A549 (cell line): ENCODE measurements at regions not wholly inside any gene's neighbourhood (a gene's known extent, or its start where the extent isn't known, plus 50 kb on each side); places are given as distances from the start of the nearest gene placed in this dataset.

ENCODE experiments used
- ATAC-seq, 2 experiments: fragments of 200-7000 bp in 1 of 2; fragments of >200 bp in 1 of 2; cut with Nextera tagmentation in 1 of 2; cut with Tn5 transposase in 1 of 2; 3 replicates each; pipeline versions ENCODE4 v1.8.0 to v1.9.1; 2018 to 2020; ENCODE audit warnings: mild to moderate bottlenecking in 1 of 2, moderate library complexity in 1 of 2
- CTCF ChIA-PET: fragments of 300-600 bp; sonication (Branson Sonifier 250); formaldehyde crosslinking; extraction: SDS; loops from one replicate; lab custom pipeline; 2021; ENCODE audit warnings: antibody characterized with exemption, inconsistent platforms; lab: Yijun Ruan, JAX
- POLR2A ChIA-PET: fragments of 350-600 bp; formaldehyde crosslinking; extraction: SDS; loops from one replicate; lab custom pipeline; 2021; ENCODE audit warnings: antibody characterized with exemption, inconsistent platforms; lab: Yijun Ruan, JAX
- DNase-seq, 2 experiments: peaks; one replicate each; pipeline versions ENCODE4 v3.0.0 to v3.0.0-alpha.2; 2011 to 2016; ENCODE audit warnings: low read depth in 1 of 2, low spot score in 1 of 2
- FAIRE-seq: peaks from 2 replicates; lab custom pipeline; 2011; peaks lifted over from hg19 to GRCh38; lab: Jason Lieb, UNC
- H3K27ac ChIP-seq, 2 experiments: fragments of >200 bp; sonication (Bioruptor Twin); formaldehyde crosslinking; 3 replicates each; pipeline ENCODE4 v1.5.1; 2016 to 2017
- H3K4me1 ChIP-seq: fragments of >200 bp; sonication (Bioruptor Twin); formaldehyde crosslinking; 3 replicates; pipeline ENCODE4 v1.6.1; 2016
- H3K4me2 ChIP-seq: fragments of >200 bp; sonication (Bioruptor Twin); formaldehyde crosslinking; 3 replicates; pipeline ENCODE4 v1.6.1; 2016
- H3K4me3 ChIP-seq: fragments of >200 bp; sonication (Bioruptor Twin); formaldehyde crosslinking; 3 replicates; pipeline ENCODE4 v1.5.1; 2016
- H3K9me3 ChIP-seq: fragments of >200 bp; sonication (Bioruptor Twin); formaldehyde crosslinking; 3 replicates; pipeline ENCODE4 v1.6.1; 2016
- ATOH8 ChIP-seq: fragments of 250-450 bp; sonication (Bioruptor Pico); IDR thresholded peaks from 2 replicates; pipeline ENCODE4 v1.5.0; 2020; ENCODE audit warnings: low read depth, mild to moderate bottlenecking, moderate library complexity
- BCL3 ChIP-seq: fragments of >200 bp; sonication (Bioruptor Twin); formaldehyde crosslinking; IDR thresholded peaks from 3 replicates; pipeline ENCODE4 v1.6.1; 2016
- BHLHE40 ChIP-seq: IDR thresholded peaks from 2 replicates; pipeline ENCODE4 v1.6.1; 2012; ENCODE audit warnings: low read depth, low read length, inconsistent platforms
- CHD2 ChIP-seq: fragments of 150-350 bp; IDR thresholded peaks from 2 replicates; pipeline ENCODE4 v1.6.1; 2014; ENCODE audit warnings: low read length; ENCODE audit not compliant: partially characterized antibody
- CHD4 ChIP-seq: fragments of 200-600 bp; sonication (generic); IDR thresholded peaks from 2 replicates; pipeline ENCODE4 v1.6.1; 2016; ENCODE audit warnings: antibody characterized with exemption, mild to moderate bottlenecking, borderline replicate concordance
- E2F6 ChIP-seq: IDR thresholded peaks from 2 replicates; pipeline ENCODE4 v1.6.1; 2012; ENCODE audit warnings: low read depth, borderline replicate concordance
- EHMT2 ChIP-seq: fragments of 200-600 bp; sonication (generic); IDR thresholded peaks from 2 replicates; pipeline ENCODE4 v1.6.1; 2016; ENCODE audit warnings: antibody characterized with exemption, low read depth, mild to moderate bottlenecking, moderate library complexity
- EP300 ChIP-seq, 2 experiments: fragments of >200 bp; sonication (Bioruptor Twin); formaldehyde crosslinking; IDR thresholded peaks; 2 replicates in 1 of 2; 3 replicates in 1 of 2; pipeline ENCODE4 v1.6.1; 2016 to 2017
- ESRRA ChIP-seq: fragments of 150-350 bp; IDR thresholded peaks from 2 replicates; pipeline ENCODE4 v1.6.1; 2014; ENCODE audit warnings: mild to moderate bottlenecking, low read length, borderline replicate concordance
- HOXA7 ChIP-seq: fragments of 250-450 bp; sonication (Bioruptor Pico); IDR thresholded peaks from 2 replicates; pipeline ENCODE4 v1.5.0; 2020; ENCODE audit warnings: mild to moderate bottlenecking, moderate library complexity
- HOXB13 ChIP-seq: fragments of 250-450 bp; sonication (Bioruptor Pico); IDR thresholded peaks from 2 replicates; pipeline ENCODE4 v1.5.0; 2020; ENCODE audit warnings: low read depth, mild to moderate bottlenecking, moderate library complexity
- JUN ChIP-seq, 2 experiments: fragments of >200 bp; sonication (Bioruptor Twin); formaldehyde crosslinking; IDR thresholded peaks; 2 replicates in 1 of 2; 3 replicates in 1 of 2; pipeline ENCODE4 v1.6.1; 2016 to 2017
- MYC ChIP-seq: IDR thresholded peaks from 2 replicates; pipeline ENCODE4 v1.6.1; 2012; ENCODE audit warnings: mild to moderate bottlenecking, inconsistent platforms, low read length, improper control_type of control experiment, borderline replicate concordance
- NPAS2 ChIP-seq: fragments of 250-450 bp; sonication (Bioruptor Pico); IDR thresholded peaks from 2 replicates; pipeline ENCODE4 v1.8.0; 2022; ENCODE audit warnings: mild to moderate bottlenecking, moderate library complexity, borderline replicate concordance
- PBX3 ChIP-seq: IDR thresholded peaks from 2 replicates; pipeline ENCODE4 v1.6.1; 2012
- REST ChIP-seq: fragments of 200-600 bp; sonication (generic); IDR thresholded peaks from 2 replicates; pipeline ENCODE4 v1.6.1; 2016; ENCODE audit warnings: antibody characterized with exemption, mild to moderate bottlenecking, moderate library complexity
- SREBF2 ChIP-seq: fragments of 450-650 bp; IDR thresholded peaks from 2 replicates; pipeline ENCODE4 v1.6.1; 2014; ENCODE audit warnings: mild to moderate bottlenecking, moderate library complexity
- ZC3H11A ChIP-seq: fragments of 450-650 bp; IDR thresholded peaks from 2 replicates; pipeline ENCODE4 v1.6.1; 2014; ENCODE audit warnings: antibody characterized with exemption, mild to moderate bottlenecking
- ZFP36 ChIP-seq: fragments of 450-650 bp; IDR thresholded peaks from 2 replicates; pipeline ENCODE4 v1.6.1; 2014; ENCODE audit warnings: borderline replicate concordance; ENCODE audit not compliant: partially characterized antibody
- WGBS: methylation state at CpG from one replicate; pipeline ENCODE4 v1.1.6; 2017; ENCODE audit errors: missing lambda C conversion rate; 5-methylcytosine and 5-hydroxymethylcytosine counted together

GRCh38 chr22:47228767-47229166, 466.3 kb downstream of the TBC1D22A start (continued):
- TF ChIP-seq REST (no peak), EHMT2 (no peak)

GRCh38 chr22:47225931-47226633, 463.6 kb downstream of the TBC1D22A start:
- H3K27ac ChIP-seq, result no peak overlapping the region
- DNase-seq, result no peak
- no peak for FAIRE-seq
- no peaks in the 10 kb centered on the region for H3K9me3 ChIP-seq
- H3K4me2 ChIP-seq, result no peak overlapping the region
- WGBS, result 42% methylated on average over 8 of the region's 15 CpGs
- H3K4me3 ChIP-seq, result no peak overlapping the region
- ChIA-PET CTCF (no interaction called here), POLR2A (no interaction called here)
- H3K4me1 ChIP-seq, result no peaks in the 10 kb centered on the region
- TF ChIP-seq EHMT2 (no peak), PBX3 (no peak), JUN (IDR thresholded peaks at IDR 0.05) (no peak), HOXB13 (CRISPR knock-in tag) (no peak), SREBF2 (no peak), ESRRA (no peak), ATOH8 (no peak), EP300 (IDR thresholded peaks at IDR 0.05) (no peak), E2F6 (no peak), ZC3H11A (no peak), MYC (no peak), BHLHE40 (no peak), CHD4 (no peak), BCL3 (no peak), NPAS2 (CRISPR knock-in tag) (no peak), ZFP36 (no peak), CHD2 (no peak), HOXA7 (CRISPR knock-in tag) (no peak)
- ATAC-seq, result no peak
